ENCODE measurements at regions not wholly inside any gene's neighbourhood (a gene's known extent, or its start where the extent isn't known, plus 50 kb on each side); places are given as distances from the start of the nearest gene placed in this dataset.

- no peak overlapping the region for H3K4me3 ChIP-seq (ENCODE audit: low read depth, low read length)
- TF ChIP-seq CTCF (IDR thresholded peaks at IDR 0.05; ENCODE audit: low read depth, low read length) = no peak
- in situ Hi-C loops (cut with HindIII; ENCODE audit: low sequenced_read_pairs) = no loop called here
- no peak for DNase-seq (ENCODE audit: low read depth, low spot score)
Observed at GRCh38 chr5:133891390-133891789, 77.0 kb downstream of the C5orf15 start.

GRCh38 chr5:133890776-133891280 is 77.6 kb downstream of the C5orf15 start:
- DNase-seq (ENCODE audit: low read depth, low spot score) = no peak
- in situ Hi-C loops (cut with HindIII; ENCODE audit: low sequenced_read_pairs) = no loop called here
- TF ChIP-seq CTCF (IDR thresholded peaks at IDR 0.05; ENCODE audit: low read depth, low read length) = no peak
- H3K4me3 ChIP-seq (ENCODE audit: low read depth, low read length) = no peak overlapping the region

- in situ Hi-C loops (cut with HindIII; ENCODE audit: low sequenced_read_pairs) = no loop called here
- no peak overlapping the region for H3K4me3 ChIP-seq (ENCODE audit: low read depth, low read length)
- TF ChIP-seq CTCF (IDR thresholded peaks at IDR 0.05; ENCODE audit: low read depth, low read length) = no peak
- DNase-seq (ENCODE audit: low read depth, low spot score) = no peak
Observed at GRCh38 chr5:133890314-133890713, 78.1 kb downstream of the C5orf15 start.

GRCh38 chr5:133889271-133889905 is 79.0 kb downstream of the C5orf15 start:
- in situ Hi-C loops (cut with HindIII; ENCODE audit: low sequenced_read_pairs) = no loop called here
- TF ChIP-seq CTCF (IDR thresholded peaks at IDR 0.05; ENCODE audit: low read depth, low read length) = no peak
- no peak for DNase-seq (ENCODE audit: low read depth, low spot score)
- no peak overlapping the region for H3K4me3 ChIP-seq (ENCODE audit: low read depth, low read length)

- TF ChIP-seq CTCF (IDR thresholded peaks at IDR 0.05; ENCODE audit: low read depth, low read length) = no peak
- no peak overlapping the region for H3K4me3 ChIP-seq (ENCODE audit: low read depth, low read length)
- in situ Hi-C loops (cut with HindIII; ENCODE audit: low sequenced_read_pairs) = no loop called here
- DNase-seq (ENCODE audit: low read depth, low spot score) = no peak
Observed at GRCh38 chr5:133888625-133888991, 79.8 kb downstream of the C5orf15 start.

- DNase-seq (ENCODE audit: low read depth, low spot score) = no peak
- H3K4me3 ChIP-seq (ENCODE audit: low read depth, low read length) = no peak overlapping the region
- no peak for TF ChIP-seq CTCF (IDR thresholded peaks at IDR 0.05; ENCODE audit: low read depth, low read length)
- in situ Hi-C loops (cut with HindIII; ENCODE audit: low sequenced_read_pairs) = no loop called here
Observed at GRCh38 chr5:133885566-133885965, 82.9 kb downstream of the C5orf15 start.
